ENCODE measurements at regions not wholly inside any gene's neighbourhood (a gene's known extent, or its start where the extent isn't known, plus 50 kb on each side); places are given as distances from the start of the nearest gene placed in this dataset.

DNA sequence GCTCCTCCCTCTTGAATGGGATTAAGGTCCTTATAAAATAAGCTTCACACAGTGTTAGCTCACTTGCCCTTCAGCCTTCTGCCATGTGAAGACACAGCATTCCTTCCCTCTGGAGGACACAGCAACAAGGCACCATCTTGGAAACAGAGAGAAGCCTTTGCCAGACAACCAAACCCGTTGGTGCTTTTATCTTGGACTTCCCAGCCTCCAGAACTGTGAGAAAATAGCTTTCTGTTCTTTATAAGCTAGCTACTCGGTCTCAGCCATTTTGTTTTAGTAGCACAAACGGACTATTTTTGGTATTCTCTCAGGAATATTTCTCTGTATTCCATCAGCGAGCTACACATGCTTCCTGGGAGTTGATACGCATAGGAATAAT, 58.6 kb upstream of the IRF2BP2 start:
- Histone ChIP-seq H2BK5ac (ENCODE audit: insufficient read length, low read length) (no peak overlapping the region), H2AK5ac (ENCODE audit: insufficient read length, low read length) (no peak overlapping the region), H3K56ac (ENCODE audit: insufficient read length, low read depth, low read length) (peak overlapping the region; percentile 46), H3K9ac (ENCODE audit: extremely low read depth, insufficient read length, low read length) (no peak overlapping the region), H3K14ac (ENCODE audit: insufficient read depth, low read length) (no peak overlapping the region), H3T11ph (ENCODE audit: low read length) (no peak overlapping the region), H3K4me1 (ENCODE audit: insufficient read depth, low read length) (no peaks in the 10 kb centered on the region), H3K23ac (ENCODE audit: insufficient read length, low read depth, low read length) (no peak overlapping the region), H3K27ac (ENCODE audit: insufficient read length, low read depth, low read length) (no peak overlapping the region), H3K23me2 (ENCODE audit: insufficient read length, low read depth, low read length, poor library complexity, severe bottlenecking) (no peaks in the 10 kb centered on the region), H2BK20ac (ENCODE audit: low read depth, low read length, poor library complexity, severe bottlenecking) (no peak overlapping the region), H4K20me1 (ENCODE audit: control insufficient read depth, insufficient read depth, insufficient read length) (no peaks in the 10 kb centered on the region), H3K27me3 (ENCODE audit: insufficient read depth, low read length) (no peaks in the 10 kb centered on the region), H2BK12ac (ENCODE audit: insufficient read length, low read depth, low read length) (no peak overlapping the region), H3K4ac (ENCODE audit: low read depth, low read length) (no peak overlapping the region), H2BK15ac (ENCODE audit: low read depth, low read length) (no peak overlapping the region), H4K5ac (ENCODE audit: insufficient read length, low read depth, low read length) (no peak overlapping the region), H4K91ac (ENCODE audit: insufficient read length, low read depth, low read length) (no peak overlapping the region), H4K8ac (replicated peaks; ENCODE audit: insufficient read length, low read depth, low read length) (no peak overlapping the region), H3K4me2 (ENCODE audit: insufficient read depth, insufficient read length, low read length) (no peak overlapping the region), H3K79me2 (ENCODE audit: insufficient read depth, low read length) (no peaks in the 10 kb centered on the region), H3K18ac (ENCODE audit: insufficient read length, low read depth, low read length) (no peak overlapping the region), H3K9me3 (ENCODE audit: control insufficient read depth, low read depth, low read length) (no peaks in the 10 kb centered on the region), H2BK120ac (ENCODE audit: low read depth, low read length, poor library complexity, severe bottlenecking) (no peak overlapping the region), H2AFZ (ENCODE audit: low read length) (no peak overlapping the region), H3K79me1 (ENCODE audit: insufficient read depth, low read depth, low read length, poor library complexity, severe bottlenecking) (no peaks in the 10 kb centered on the region)
- Mint-ChIP-seq H3K9me3 (peaks cover 3 to 6% of the 10 kb centered on the region in 2 experiments; a peak in 4 of 5 replicates), H3K4me3 (no peak overlapping the region), H3K27me3 (ENCODE audit: low read depth) (peaks cover 2% of the 10 kb centered on the region), H3K36me3 (ENCODE audit: insufficient read depth in 1 of 3, low read depth in 3 of 3) (peaks cover 0 to 2% (median 0%) of the 10 kb centered on the region in 3 experiments; a peak in 2 of 7 replicates), H3K4me1 (no peaks in the 10 kb centered on the region), H3K27ac (no peak overlapping the region)
- TF ChIP-seq, protein P1, sequence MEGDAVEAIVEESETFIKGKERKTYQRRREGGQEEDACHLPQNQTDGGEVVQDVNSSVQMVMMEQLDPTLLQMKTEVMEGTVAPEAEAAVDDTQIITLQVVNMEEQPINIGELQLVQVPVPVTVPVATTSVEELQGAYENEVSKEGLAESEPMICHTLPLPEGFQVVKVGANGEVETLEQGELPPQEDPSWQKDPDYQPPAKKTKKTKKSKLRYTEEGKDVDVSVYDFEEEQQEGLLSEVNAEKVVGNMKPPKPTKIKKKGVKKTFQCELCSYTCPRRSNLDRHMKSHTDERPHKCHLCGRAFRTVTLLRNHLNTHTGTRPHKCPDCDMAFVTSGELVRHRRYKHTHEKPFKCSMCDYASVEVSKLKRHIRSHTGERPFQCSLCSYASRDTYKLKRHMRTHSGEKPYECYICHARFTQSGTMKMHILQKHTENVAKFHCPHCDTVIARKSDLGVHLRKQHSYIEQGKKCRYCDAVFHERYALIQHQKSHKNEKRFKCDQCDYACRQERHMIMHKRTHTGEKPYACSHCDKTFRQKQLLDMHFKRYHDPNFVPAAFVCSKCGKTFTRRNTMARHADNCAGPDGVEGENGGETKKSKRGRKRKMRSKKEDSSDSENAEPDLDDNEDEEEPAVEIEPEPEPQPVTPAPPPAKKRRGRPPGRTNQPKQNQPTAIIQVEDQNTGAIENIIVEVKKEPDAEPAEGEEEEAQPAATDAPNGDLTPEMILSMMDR (conservative IDR thresholded peaks at IDR 0.05): no peak
- no CpG with 5 or more reads among the region's 5 CpGs for WGBS (ENCODE audit: extremely low coverage, insufficient read length, low lambda C conversion rate)
- DNase-seq: no peak

All from H9 (cell line).